HepG2 (cell line): ENCODE measurements at regions not wholly inside any gene's neighbourhood (a gene's known extent, or its start where the extent isn't known, plus 50 kb on each side); places are given as distances from the start of the nearest gene placed in this dataset.

Experiments used
- ATAC-seq: fragments of 200-7000 bp; cut with Tn5 transposase; 3 replicates; pipeline ENCODE4 v1.9.1; 2020; ENCODE audit warnings: mild to moderate bottlenecking, moderate library complexity
- BruUV-seq: library from RNA; stranded (reverse); fragments of 400-500 nt; replicated peaks from 2 replicates; lab custom pipeline; 2021; lab: Mats Ljungman, UMichigan
- CTCF ChIA-PET: fragments of 300-600 bp; formaldehyde crosslinking; extraction: SDS; loops from one replicate; lab custom pipeline; 2021; ENCODE audit warnings: low total read pairs, inconsistent platforms, low intra/inter-chr PET ratio; lab: Yijun Ruan, JAX
- POLR2A ChIA-PET: fragments of 350-600 bp; sonication (Branson Sonifier 250); formaldehyde crosslinking; loops from one replicate; lab custom pipeline; 2020; ENCODE audit warnings: antibody characterized with exemption, inconsistent platforms; lab: Yijun Ruan, JAX
- DNase-seq: peaks from one replicate; pipeline ENCODE4 v3.0.0-alpha.2; 2015; ENCODE audit warnings: low spot score
- FAIRE-seq: peaks from 3 replicates; lab custom pipeline; 2011; peaks lifted over from hg19 to GRCh38; lab: Jason Lieb, UNC
- H2AFZ ChIP-seq: one replicate; pipeline ENCODE4 v1.6.1; 2011; ENCODE audit warnings: low read length, inconsistent platforms
- H3K27ac ChIP-seq: fragments of 300-600 bp; 3 replicates; pipeline ENCODE4 v1.8.0; 2011; ENCODE audit warnings: mixed run types, mild to moderate bottlenecking, mixed read lengths, low read length, inconsistent platforms; ENCODE audit not compliant: insufficient read depth; ENCODE audit errors: extremely low read length
- H3K27me3 ChIP-seq, 2 experiments: fragments of 200-600 bp in 1 of 2; 2 replicates in 1 of 2; 3 replicates in 1 of 2; pipeline versions ENCODE4 v1.6.0 to v1.8.0; 2011; ENCODE audit warnings: low read length in 2 of 2, mild to moderate bottlenecking in 2 of 2, moderate library complexity in 2 of 2, inconsistent platforms in 1 of 2; ENCODE audit not compliant: insufficient read depth in 2 of 2, control insufficient read depth in 1 of 2
- H3K36me3 ChIP-seq, 2 experiments: fragments of 200-600 bp in 1 of 2; replicated peaks in 1 of 2; 2 replicates in 1 of 2; 3 replicates in 1 of 2; pipeline versions ENCODE4 v1.5.1 to v1.8.0; 2011; ENCODE audit warnings: low read length in 2 of 2, inconsistent platforms in 1 of 2; ENCODE audit not compliant: insufficient read depth in 2 of 2, control insufficient read depth in 1 of 2
- H3K4me1 ChIP-seq: 2 replicates; pipeline ENCODE4 v1.5.1; 2012; ENCODE audit warnings: low read length, inconsistent platforms; ENCODE audit not compliant: insufficient read depth
- H3K4me2 ChIP-seq: 2 replicates; pipeline ENCODE4 v1.6.0; 2011; ENCODE audit warnings: low read depth, low read length, inconsistent platforms
- H3K4me3 ChIP-seq, 3 experiments: fragments of 200-600 bp in 1 of 3; sonication (generic), shearing (Covaris generic) in 1 of 3; replicated peaks in 1 of 3; 2 replicates each; pipeline ENCODE4 v1.5.1; 2011 to 2016; ENCODE audit warnings: low read length in 3 of 3, inconsistent platforms in 2 of 3, low read depth in 2 of 3, mild to moderate bottlenecking in 2 of 3, control low read depth in 1 of 3, mixed read lengths in 1 of 3; ENCODE audit not compliant: insufficient read depth in 1 of 3
- H3K79me2 ChIP-seq: one replicate; pipeline ENCODE4 v1.6.1; 2011; ENCODE audit warnings: low read length, inconsistent platforms; ENCODE audit not compliant: insufficient read depth
- H3K9ac ChIP-seq: 2 replicates; pipeline ENCODE4 v1.6.0; 2011; ENCODE audit warnings: mild to moderate bottlenecking, low read depth, low read length, inconsistent platforms; ENCODE audit not compliant: insufficient read depth
- H3K9me3 ChIP-seq: 2 replicates; pipeline ENCODE4 v1.5.1; 2012; ENCODE audit warnings: mild to moderate bottlenecking, low read length
- H4K20me1 ChIP-seq: 2 replicates; pipeline ENCODE4 v1.6.0; 2011; ENCODE audit warnings: inconsistent platforms, mild to moderate bottlenecking, low read length, moderate library complexity; ENCODE audit not compliant: insufficient read depth
- ATF7 ChIP-seq, 2 experiments: fragments of 450-650 bp in 1 of 2; sonication (generic) in 1 of 2; formaldehyde crosslinking in 1 of 2; IDR thresholded peaks; 2 replicates each; pipeline versions ENCODE4 v1.4.0 to v1.6.1; 2016 to 2020; ENCODE audit warnings: antibody characterized with exemption in 1 of 2, mild to moderate bottlenecking in 1 of 2, missing genetic modification reagents in 1 of 2
- CREB1 ChIP-seq, 2 experiments: fragments of 450-650 bp in 1 of 2; IDR thresholded peaks; 2 replicates each; pipeline ENCODE4 v1.6.1; 2016 to 2017; ENCODE audit warnings: control low read depth in 1 of 2, mild to moderate bottlenecking in 1 of 2, missing compliant biosample characterization in 1 of 2, missing genetic modification characterization in 1 of 2
- IRF2 ChIP-seq: IDR thresholded peaks from 2 replicates; pipeline ENCODE4 v1.6.1; 2018; ENCODE audit warnings: missing genetic modification reagents, missing compliant biosample characterization
- ISL2 ChIP-seq: sonication (generic); formaldehyde crosslinking; IDR thresholded peaks from 2 replicates; pipeline ENCODE4 v1.5.0; 2020; ENCODE audit warnings: missing genetic modification reagents
- TIGD3 ChIP-seq: sonication (generic); formaldehyde crosslinking; IDR thresholded peaks from 2 replicates; pipeline ENCODE4 v1.5.1; 2020; ENCODE audit warnings: mild to moderate bottlenecking, missing genetic modification reagents, borderline replicate concordance
- WGBS: methylation state at CpG from one replicate; pipeline ENCODE4 v1.1.6; 2017; ENCODE audit warnings: low lambda C conversion rate; 5-methylcytosine and 5-hydroxymethylcytosine counted together
- in situ Hi-C: cut with HindIII; loops from 2 replicates; pipeline ENCODE4 v1.10.0; 2017; ENCODE audit warnings: low pct_unique_long_range_greater_than_20kb; ENCODE audit not compliant: extremely low pct_ligation_motif_present
- intact Hi-C: fragments of 100-400 bp; cut with micrococcal nuclease; formaldehyde crosslinking; loops from one replicate; pipeline ENCODE4 v1.10.0; 2022; ENCODE audit not compliant: unreplicated experiment

DNA sequence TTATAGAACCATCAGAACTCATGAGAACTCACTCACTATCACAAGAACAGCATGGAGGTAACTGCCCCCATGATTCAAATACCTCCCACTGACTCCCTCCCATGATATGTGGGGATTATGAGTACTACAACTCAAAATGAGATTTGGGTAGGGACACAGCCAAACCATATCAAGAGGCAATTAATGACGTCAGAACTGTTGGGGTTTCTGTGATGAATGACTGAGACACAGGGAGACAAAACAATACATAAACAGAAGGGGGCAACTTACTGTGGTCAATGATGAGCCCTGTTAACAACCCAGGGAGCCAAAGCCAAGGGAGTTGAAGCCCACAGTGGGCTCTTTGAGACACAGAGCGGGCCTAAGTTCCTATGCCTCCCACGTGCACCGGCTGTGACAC is 171.3 kb upstream of the GHITM start:
- no peaks in the 10 kb centered on the region for H3K27me3 ChIP-seq
- WGBS, result 7% methylated on average over 4 of the region's 4 CpGs
- POLR2A ChIA-PET, result no interaction called here
- intact Hi-C loops, result no loop called here
- no peak overlapping the region for H2AFZ ChIP-seq
- H3K27ac ChIP-seq, result no peak overlapping the region
- CTCF ChIA-PET, result no interaction called here
- no peak for FAIRE-seq
- H3K9ac ChIP-seq, result no peak overlapping the region
- BruUV-seq, result no TSS peak
- no peak for ATAC-seq
- no peaks in the 10 kb centered on the region for H4K20me1 ChIP-seq
- H3K79me2 ChIP-seq, result no peaks in the 10 kb centered on the region
- H3K4me1 ChIP-seq, result no peaks in the 10 kb centered on the region
- in situ Hi-C loops, result no loop called here
- DNase-seq, result no peak
- H3K4me2 ChIP-seq, result no peak overlapping the region
- no peak for TF ChIP-seq ISL2
- peak; percentile 94 for TF ChIP-seq ATF7 (IDR thresholded peaks at IDR 0.05)
- no peak for TF ChIP-seq ATF7 (CRISPR knock-in tag; IDR thresholded peaks at IDR 0.05)
- TF ChIP-seq TIGD3 (CRISPR knock-in tag), result no peak
- peak; percentile 92 for TF ChIP-seq CREB1 (IDR thresholded peaks at IDR 0.05)
- no peak for TF ChIP-seq CREB1 (CRISPR knock-in tag; IDR thresholded peaks at IDR 0.05)
- no peaks in the 10 kb centered on the region for H3K9me3 ChIP-seq
- no peak overlapping the region for H3K4me3 ChIP-seq
- H3K36me3 ChIP-seq, result no peaks in the 10 kb centered on the region

GRCh38 chr10:83978681-83979383 is 160.5 kb upstream of the GHITM start:
- intact Hi-C loops (no loop called here), in situ Hi-C loops (no loop called here)
- DNase-seq (no peak), ATAC-seq (no peak), FAIRE-seq (no peak)
- Histone ChIP-seq H3K27ac (no peak overlapping the region), H4K20me1 (no peaks in the 10 kb centered on the region), H2AFZ (no peak overlapping the region), H3K4me3 (no peak overlapping the region), H3K36me3 (no peaks in the 10 kb centered on the region), H3K9ac (no peak overlapping the region), H3K27me3 (no peaks in the 10 kb centered on the region), H3K4me2 (no peak overlapping the region), H3K79me2 (no peaks in the 10 kb centered on the region), H3K4me1 (peaks cover 8% of the 10 kb centered on the region), H3K9me3 (no peaks in the 10 kb centered on the region)
- no peak for TF ChIP-seq IRF2 (CRISPR knock-in tag)
- BruUV-seq, result no TSS peak
- ChIA-PET CTCF (no interaction called here), POLR2A (no interaction called here)
- 40% methylated on average over 5 of the region's 5 CpGs for WGBS
